ENCODE measurements at regions not wholly inside any gene's neighbourhood (a gene's known extent, or its start where the extent isn't known, plus 50 kb on each side); places are given as distances from the start of the nearest gene placed in this dataset.

DNA sequence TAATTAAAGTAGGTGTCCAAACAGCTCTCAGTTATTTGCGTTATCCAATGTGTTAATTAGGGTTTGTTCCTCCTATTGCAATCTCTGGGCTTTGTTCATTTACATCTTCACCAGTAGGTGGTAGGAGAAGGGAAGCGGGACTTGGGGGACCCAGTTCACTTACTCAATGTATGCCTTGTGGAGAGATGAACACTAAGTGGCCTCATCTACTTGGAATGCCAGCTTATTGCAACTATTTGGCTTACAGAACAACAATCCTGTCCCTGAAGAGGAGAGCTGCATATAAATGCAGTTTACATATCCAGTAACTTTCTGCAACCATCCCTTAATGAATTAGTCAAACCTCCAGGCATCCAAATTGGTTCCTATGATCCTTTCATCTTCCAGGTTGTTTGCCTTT, 417.1 kb upstream of the CCDC196 start:
- DNase-seq (ENCODE audit: low read depth in 2 of 2): no peak

- DNase-seq (ENCODE audit: low read depth in 2 of 2): no peak
These were observed 416.2 kb upstream of the CCDC196 start for GRCh38 chr14:66069830-66070541.

- DNase-seq (ENCODE audit: low read depth in 2 of 2): peak; percentile 40 to 41
These were observed 415.4 kb upstream of the CCDC196 start for GRCh38 chr14:66070542-66071319.

DNA sequence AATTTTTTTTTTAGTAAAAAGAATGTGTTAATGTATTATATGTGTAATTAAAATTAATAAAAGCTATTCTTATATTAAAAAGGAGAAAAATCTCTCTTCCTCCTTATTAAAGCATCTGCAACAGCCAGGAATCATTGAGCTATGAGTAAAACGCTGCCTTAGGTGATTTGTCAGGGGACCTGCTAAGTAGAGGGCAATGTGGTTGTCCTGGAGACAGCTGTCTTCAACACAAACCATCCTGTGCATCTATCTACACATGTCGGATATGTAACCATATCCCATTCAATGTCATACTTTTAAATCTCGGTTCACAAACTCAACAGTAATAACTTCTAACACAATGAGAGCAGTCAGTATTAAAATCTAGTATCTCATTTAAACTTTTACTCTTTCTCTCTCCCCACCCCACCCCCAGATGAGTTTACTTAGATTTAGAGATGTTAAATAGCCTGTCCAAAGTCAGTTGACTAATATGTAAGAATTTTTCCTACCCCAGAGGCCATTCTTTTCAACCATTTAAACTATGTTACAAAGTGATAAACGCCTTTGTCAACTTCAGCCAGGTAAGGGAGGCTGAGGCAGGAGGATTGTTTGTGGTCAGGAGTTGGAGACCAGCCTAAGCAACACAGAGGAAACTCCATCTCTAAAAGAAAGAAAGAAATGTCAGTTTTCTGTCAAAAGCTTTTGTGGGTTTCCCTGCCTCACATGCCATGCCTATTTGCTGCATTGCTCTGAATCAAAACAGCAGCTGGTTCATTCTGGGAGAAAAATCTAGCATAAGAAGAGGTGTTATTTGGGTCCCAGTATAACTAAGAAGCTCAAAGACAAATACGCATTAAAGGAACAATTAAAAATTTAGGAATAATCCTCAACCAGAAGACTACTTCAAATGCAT, 413.7 kb upstream of the CCDC196 start:
- DNase-seq (ENCODE audit: low read depth in 2 of 2): no peak

DNA sequence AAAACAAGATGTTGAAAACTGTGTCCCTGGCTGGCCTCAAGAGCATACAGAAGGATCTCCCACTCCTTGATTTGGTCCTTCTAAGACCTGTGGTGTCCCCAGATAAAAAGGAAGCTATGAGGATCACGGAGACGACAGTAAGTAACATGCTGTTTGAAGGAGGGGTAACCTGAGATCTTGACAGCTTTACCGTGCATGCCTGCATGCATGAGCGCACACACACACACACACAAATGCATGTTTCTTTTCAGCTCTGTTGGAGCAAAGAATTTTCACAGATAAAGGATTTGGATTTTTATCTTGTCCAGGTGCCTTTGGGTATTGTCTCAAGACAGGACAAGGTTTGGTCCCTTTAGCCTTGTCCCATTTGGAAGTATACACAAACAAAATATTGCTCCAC, 411.6 kb upstream of the CCDC196 start:
- no peak for DNase-seq (ENCODE audit: low read depth in 2 of 2)

DNA sequence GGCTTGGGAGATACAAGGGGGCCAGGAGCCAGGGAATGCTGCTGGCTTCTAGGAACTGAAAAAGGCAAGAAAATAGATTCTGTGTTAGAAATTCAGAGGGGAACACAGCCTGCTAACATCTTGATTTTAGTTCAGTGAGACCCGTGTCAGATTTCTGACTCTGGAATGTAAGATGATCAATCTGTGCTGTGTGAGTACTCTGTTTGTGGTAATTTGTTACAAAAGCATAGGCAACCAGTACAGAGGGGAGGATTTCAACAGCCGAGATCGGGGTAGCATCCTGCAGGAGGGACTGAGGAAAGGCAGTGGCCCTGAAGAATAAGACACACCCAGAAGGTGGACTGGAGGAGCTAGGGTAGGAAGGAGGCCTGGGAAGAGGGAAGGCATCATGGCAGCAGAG, 410.0 kb upstream of the CCDC196 start:
- no peak for DNase-seq (ENCODE audit: low read depth in 2 of 2)

DNA sequence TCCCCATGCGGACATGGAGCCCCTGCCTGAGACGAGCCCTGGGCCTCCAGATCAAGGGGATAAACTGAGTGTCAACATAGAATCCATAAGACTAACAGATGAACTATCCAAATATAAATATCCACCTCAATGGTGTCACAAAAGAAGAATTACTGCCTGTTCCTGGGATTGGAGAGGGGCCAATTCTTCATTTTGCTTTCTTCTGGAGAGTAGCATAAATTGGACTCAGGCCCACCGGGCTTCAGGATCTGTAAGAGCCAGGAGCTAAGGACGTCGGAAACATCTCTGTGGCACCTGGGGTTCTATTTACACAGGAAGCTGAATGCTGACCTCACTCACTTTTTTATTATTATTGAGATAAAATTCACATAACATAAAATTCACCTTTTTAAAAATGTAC, 408.2 kb upstream of the CCDC196 start:
- no peak for DNase-seq (ENCODE audit: low read depth in 2 of 2)

- no peak for DNase-seq (ENCODE audit: low read depth in 2 of 2)
These were observed 404.4 kb upstream of the CCDC196 start for GRCh38 chr14:66081594-66082376.

DNA sequence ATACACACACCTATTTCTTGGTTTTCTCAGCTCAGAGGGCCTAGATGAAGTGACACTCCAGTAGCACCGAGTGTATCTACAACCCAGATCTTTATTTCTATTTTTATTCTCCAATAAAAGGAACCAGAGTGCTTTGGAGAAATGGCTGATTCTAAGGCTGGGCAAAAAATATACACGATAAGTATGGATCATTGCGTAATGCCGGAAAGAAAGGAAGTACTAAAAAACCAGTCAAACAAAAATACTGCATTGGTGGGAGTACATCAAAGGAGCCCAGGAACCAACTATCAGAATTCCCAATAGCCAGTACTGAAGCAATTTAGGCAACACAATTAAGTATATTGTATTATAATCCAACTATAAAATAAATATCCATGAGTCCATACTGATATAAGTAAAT, 400.9 kb upstream of the CCDC196 start:
- no peak for DNase-seq (ENCODE audit: low read depth in 2 of 2)

- no peak for DNase-seq (ENCODE audit: low read depth in 2 of 2)
These were observed 400.5 kb upstream of the CCDC196 start for GRCh38 chr14:66085665-66086064.

GRCh38 chr14:66087231-66087630, 398.9 kb upstream of the CCDC196 start:
- DNase-seq (ENCODE audit: low read depth in 2 of 2): no peak

GRCh38 chr14:66088656-66089055, 397.5 kb upstream of the CCDC196 start:
- no peak for DNase-seq (ENCODE audit: low read depth in 2 of 2)

DNA sequence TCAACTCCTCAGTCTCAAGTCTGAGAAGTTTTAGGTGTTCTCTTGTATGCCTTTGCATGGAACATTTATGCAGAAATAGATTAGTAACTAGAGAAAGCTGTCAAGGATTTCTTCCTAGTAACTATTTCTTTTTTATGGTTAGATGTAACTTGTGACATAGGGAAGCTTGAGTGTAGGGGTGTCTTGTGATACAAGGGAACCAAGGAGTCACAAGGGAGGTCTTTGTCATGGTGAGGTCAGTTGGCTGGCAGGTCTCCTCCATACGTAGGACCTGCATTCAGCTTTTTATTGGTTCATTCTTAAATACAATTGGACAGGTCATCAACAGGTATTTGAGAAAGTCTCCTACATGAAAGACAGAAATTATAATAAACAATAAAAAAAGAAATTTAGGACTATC, 394.0 kb upstream of the CCDC196 start:
- no peak for DNase-seq (ENCODE audit: low read depth in 2 of 2)

GRCh38 chr14:66092748-66093147, 393.4 kb upstream of the CCDC196 start:
- DNase-seq (ENCODE audit: low read depth in 2 of 2): no peak

GRCh38 chr14:66094001-66094727, 392.0 kb upstream of the CCDC196 start:
- DNase-seq (ENCODE audit: low read depth in 2 of 2): no peak

GRCh38 chr14:66099451-66099850, 386.7 kb upstream of the CCDC196 start:
- DNase-seq (ENCODE audit: low read depth in 2 of 2): no peak

- no peak for DNase-seq (ENCODE audit: low read depth in 2 of 2)
These were observed 386.2 kb upstream of the CCDC196 start for GRCh38 chr14:66099931-66100330.

DNA sequence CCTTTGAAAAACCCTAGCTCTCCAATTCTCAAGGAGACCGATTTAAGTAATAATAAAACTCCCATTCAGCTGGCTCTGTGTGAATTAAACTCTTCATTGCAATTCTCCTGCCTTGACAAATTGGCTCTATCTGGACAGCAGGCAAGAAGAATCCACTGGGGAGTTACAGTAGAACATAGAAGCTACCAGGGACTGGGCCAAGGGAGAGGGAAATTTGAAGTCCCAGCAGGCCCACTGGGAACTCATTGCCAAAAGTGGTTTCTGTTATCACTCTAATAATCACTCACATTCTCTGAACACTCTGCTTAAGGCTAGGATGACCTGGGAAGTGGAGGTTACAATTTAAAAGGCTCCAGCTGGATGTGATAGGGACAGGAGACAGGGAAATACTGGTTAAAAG, 384.5 kb upstream of the CCDC196 start:
- DNase-seq (ENCODE audit: low read depth in 2 of 2): no peak

DNA sequence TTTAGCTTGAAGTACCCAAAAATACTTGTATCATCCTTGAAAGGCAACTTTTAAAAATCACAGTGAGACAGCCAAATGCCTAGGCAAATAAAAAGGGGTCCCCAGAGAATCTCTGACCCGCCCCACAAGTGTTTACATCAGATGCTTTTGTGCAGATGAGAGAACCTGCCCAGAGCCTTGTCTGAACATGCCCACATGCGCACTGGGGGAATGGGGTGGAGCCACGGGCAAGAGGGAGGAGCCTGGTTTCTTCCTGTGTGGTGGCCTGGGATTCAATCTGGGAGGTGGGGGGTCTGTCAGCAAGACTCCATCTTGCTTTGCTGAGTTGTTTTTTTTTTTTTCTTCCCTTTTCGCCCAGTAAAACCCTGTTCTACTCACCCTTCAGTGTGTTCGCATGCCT, 381.7 kb upstream of the CCDC196 start:
- DNase-seq (ENCODE audit: low read depth in 2 of 2): no peak

DNA sequence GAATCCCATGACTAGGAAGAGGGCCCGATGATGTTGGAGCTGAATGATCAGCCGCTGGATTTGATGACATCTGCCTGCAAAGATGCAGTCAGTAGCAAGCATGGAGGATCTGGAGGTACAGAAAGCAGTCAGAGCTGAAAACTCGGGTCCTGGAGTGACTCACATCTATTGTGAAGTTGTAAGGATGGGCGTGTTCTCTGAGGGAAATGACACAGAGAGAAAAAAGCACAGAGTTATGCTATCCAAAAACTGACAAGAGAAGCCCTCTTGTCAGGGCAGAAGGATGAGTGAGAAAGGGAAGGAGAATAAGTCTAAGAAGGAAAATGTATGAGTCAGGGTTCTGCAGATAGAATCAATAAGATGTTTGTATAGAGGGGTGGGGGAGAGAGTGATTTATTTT, 380.4 kb upstream of the CCDC196 start:
- DNase-seq (ENCODE audit: low read depth in 2 of 2): no peak

GRCh38 chr14:66109426-66109825, 376.7 kb upstream of the CCDC196 start:
- DNase-seq (ENCODE audit: low read depth in 2 of 2): no peak

Data from stimulated activated CD8-positive, alpha-beta memory T cell treated with anti-CD3 and anti-CD28 coated beads, Interleukin-7, amount 100 ng/mL, for 4 hours (primary cell).